Endothelial cell of umbilical vein (primary cell): ENCODE measurements at regions not wholly inside any gene's neighbourhood (a gene's known extent, or its start where the extent isn't known, plus 50 kb on each side); places are given as distances from the start of the nearest gene placed in this dataset.

ENCODE experiments used
- BruUV-seq: library from RNA; stranded (reverse); fragments of 400-500 nt; replicated peaks from 2 replicates; lab custom pipeline; 2021; lab: Mats Ljungman, UMichigan
- CTCF ChIA-PET: fragments of 300-600, 350-600 bp; sonication (Branson Sonifier 250); formaldehyde crosslinking; loops from one replicate; lab custom pipeline; 2021; ENCODE audit warnings: antibody characterized with exemption, inconsistent platforms; lab: Charles Lee
- POLR2A ChIA-PET: fragments of 300-600, 350-600 bp; sonication (Branson Sonifier 250); formaldehyde crosslinking; loops from one replicate; lab custom pipeline; 2021; ENCODE audit warnings: antibody characterized with exemption, inconsistent platforms; lab: Charles Lee
- DNase-seq: peaks from one replicate; pipeline ENCODE4 v3.0.0-alpha.2; 2011; ENCODE audit warnings: low read depth, low spot score
- FAIRE-seq: peaks from 2 replicates; lab custom pipeline; 2011; peaks lifted over from hg19 to GRCh38; lab: Jason Lieb, UNC
- H2AFZ ChIP-seq: 2 replicates; pipeline ENCODE4 v1.6.0; 2012; ENCODE audit warnings: low read depth, low read length, control low read depth, inconsistent platforms
- H3K27ac ChIP-seq: 2 replicates; pipeline ENCODE4 v1.5.1; 2011; ENCODE audit warnings: low read depth, mild to moderate bottlenecking, control low read depth, low read length, moderate library complexity; ENCODE audit not compliant: insufficient read depth
- H3K27me3 ChIP-seq, 2 experiments: 2 replicates each; pipeline versions ENCODE4 v1.6.0 to v1.6.1; 2011; ENCODE audit warnings: low read length in 2 of 2, mixed read lengths in 1 of 2; ENCODE audit not compliant: control insufficient read depth in 2 of 2, insufficient read depth in 2 of 2
- H3K36me3 ChIP-seq, 2 experiments: 2 replicates in 1 of 2; 3 replicates in 1 of 2; pipeline ENCODE4 v1.5.1; 2011; ENCODE audit warnings: low read length in 2 of 2, mild to moderate bottlenecking in 1 of 2, moderate library complexity in 1 of 2; ENCODE audit not compliant: control insufficient read depth in 2 of 2, insufficient read depth in 2 of 2; ENCODE audit errors: extremely low read depth in 1 of 2
- H3K4me1 ChIP-seq: 3 replicates; pipeline ENCODE4 v1.5.1; 2011; ENCODE audit warnings: mild to moderate bottlenecking, low read length; ENCODE audit not compliant: control insufficient read depth, insufficient read depth; ENCODE audit errors: extremely low read depth
- H3K4me2 ChIP-seq: 2 replicates; pipeline ENCODE4 v1.6.1; 2011; ENCODE audit warnings: low read length, control low read depth, mixed read lengths; ENCODE audit not compliant: insufficient read depth
- H3K4me3 ChIP-seq, 3 experiments: fragments of 200-600 bp in 1 of 3; sonication (generic), shearing (Covaris generic) in 1 of 3; replicated peaks in 1 of 3; 2 replicates each; pipeline ENCODE4 v1.5.1; 2011 to 2016; ENCODE audit warnings: control low read depth in 3 of 3, low read length in 3 of 3, mild to moderate bottlenecking in 2 of 3, inconsistent platforms in 1 of 3, low read depth in 1 of 3, moderate library complexity in 1 of 3; ENCODE audit not compliant: insufficient read depth in 1 of 3
- H3K79me2 ChIP-seq: 2 replicates; pipeline ENCODE4 v1.6.0; 2012; ENCODE audit warnings: low read length, inconsistent platforms; ENCODE audit not compliant: control insufficient read depth, insufficient read depth
- H3K9ac ChIP-seq: replicated peaks from 2 replicates; pipeline ENCODE3; 2011; ENCODE audit warnings: low read length, control low read depth; ENCODE audit not compliant: insufficient read depth; ENCODE audit errors: extremely low read depth
- H3K9me1 ChIP-seq: replicated peaks from 3 replicates; pipeline ENCODE4 v1.6.0; 2011; ENCODE audit warnings: mild to moderate bottlenecking, low read length; ENCODE audit not compliant: control insufficient read depth, insufficient read depth; ENCODE audit errors: extremely low read depth
- H3K9me3 ChIP-seq: replicated peaks from 2 replicates; pipeline ENCODE4 v1.5.1; 2012; ENCODE audit warnings: low read length, inconsistent platforms; ENCODE audit not compliant: control insufficient read depth, insufficient read depth
- H4K20me1 ChIP-seq: replicated peaks from 2 replicates; pipeline ENCODE3; 2011; ENCODE audit warnings: mild to moderate bottlenecking, low read length; ENCODE audit not compliant: control insufficient read depth, insufficient read depth; ENCODE audit errors: extremely low read depth
- EZH2 ChIP-seq: IDR thresholded peaks from 2 replicates; pipeline ENCODE4 v1.6.1; 2012; ENCODE audit warnings: borderline replicate concordance, low read depth, mild to moderate bottlenecking, moderate library complexity, low read length, inconsistent platforms; ENCODE audit not compliant: severe bottlenecking
- FOS ChIP-seq: IDR thresholded peaks from 2 replicates; pipeline ENCODE4 v1.6.1; 2011; ENCODE audit warnings: mild to moderate bottlenecking, low read length, moderate library complexity, borderline replicate concordance; ENCODE audit not compliant: insufficient read depth
- GATA2 ChIP-seq: IDR thresholded peaks from 2 replicates; pipeline ENCODE4 v1.7.0; 2011; ENCODE audit warnings: low read depth, mild to moderate bottlenecking, moderate library complexity, mixed read lengths, low read length; ENCODE audit not compliant: insufficient read length, insufficient read depth
- JUN ChIP-seq: IDR thresholded peaks from 2 replicates; pipeline ENCODE4 v1.6.1; 2011; ENCODE audit warnings: borderline replicate concordance, low read depth; ENCODE audit not compliant: insufficient read length, insufficient read depth
- MYC ChIP-seq: IDR thresholded peaks from one replicate; pipeline ENCODE4 v1.6.1; 2011; ENCODE audit warnings: mild to moderate bottlenecking, low read depth, low read length
- POLR2A ChIP-seq: IDR thresholded peaks from 2 replicates; pipeline ENCODE4 v1.6.1; 2012; ENCODE audit warnings: low read depth, mild to moderate bottlenecking, control low read depth, low read length
- POLR2AphosphoS5 ChIP-seq: IDR thresholded peaks from 2 replicates; pipeline ENCODE4 v1.6.1; 2012; ENCODE audit warnings: low read depth, mild to moderate bottlenecking, control low read depth, low read length, moderate library complexity; ENCODE audit not compliant: insufficient read depth
- dilution Hi-C: fragments of 300-500 bp; cut with MboI; formaldehyde crosslinking; loops from one replicate; pipeline ENCODE4 v1.15.0; 2019; ENCODE audit warnings: low sequenced_read_pairs; ENCODE audit not compliant: extremely low pct_ligation_motif_present
- intact Hi-C: fragments of 100-400 bp; cut with micrococcal nuclease; formaldehyde crosslinking; loops from one replicate; pipeline ENCODE4 v1.10.0; 2022
- TF ChIP-seq, protein P1 (sequence below), 2 donors: IDR thresholded peaks; 1 replicate in 1 of 2; 2 replicates in 1 of 2; pipeline ENCODE4 v1.5.1; 2011; ENCODE audit warnings: low read length in 2 of 2, mild to moderate bottlenecking in 2 of 2, moderate library complexity in 2 of 2, control low read depth in 1 of 2, inconsistent platforms in 1 of 2, low read depth in 1 of 2; ENCODE audit not compliant: insufficient read depth in 1 of 2; ENCODE audit errors: extremely low read depth in 1 of 2
- TF ChIP-seq, protein P2 (sequence below): IDR thresholded peaks from 2 replicates; pipeline ENCODE4 v1.6.1; 2011; ENCODE audit not compliant: insufficient read depth, insufficient read length

DNA sequence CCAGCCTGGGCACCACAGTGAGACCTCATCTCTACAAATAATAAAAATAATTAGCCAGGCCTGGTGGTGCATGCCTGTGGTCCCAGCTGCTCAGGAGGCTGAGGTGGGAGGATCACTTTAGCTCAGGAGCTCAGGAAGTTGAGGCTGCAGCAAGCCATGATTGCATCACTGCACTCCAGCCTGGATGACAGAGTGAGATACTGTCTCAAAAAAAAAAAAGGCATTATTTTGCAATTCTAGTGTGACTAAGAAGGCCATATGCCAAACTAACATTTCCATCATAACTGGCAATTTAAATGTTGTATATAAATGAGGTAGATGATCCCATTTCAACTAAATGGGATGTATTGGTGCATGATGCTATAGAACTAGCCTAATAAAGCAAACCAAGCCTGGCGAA lies 632.8 kb upstream of the KLF12 start:
- H3K9me1 ChIP-seq = no peaks in the 10 kb centered on the region
- no peaks in the 10 kb centered on the region for H3K79me2 ChIP-seq
- no peaks in the 10 kb centered on the region for H3K4me1 ChIP-seq
- H3K4me3 ChIP-seq = no peak overlapping the region
- FAIRE-seq (no peak), DNase-seq (no peak)
- H4K20me1 ChIP-seq = no peaks in the 10 kb centered on the region
- intact Hi-C loops = no loop called here
- no peaks in the 10 kb centered on the region for H3K9me3 ChIP-seq
- dilution Hi-C loops = no loop called here
- no peaks in the 10 kb centered on the region for H3K36me3 ChIP-seq
- POLR2A ChIA-PET = no interaction called here
- no peaks in the 10 kb centered on the region for H3K27me3 ChIP-seq
- TF ChIP-seq POLR2A = no peak
- TF ChIP-seq, protein P1, sequence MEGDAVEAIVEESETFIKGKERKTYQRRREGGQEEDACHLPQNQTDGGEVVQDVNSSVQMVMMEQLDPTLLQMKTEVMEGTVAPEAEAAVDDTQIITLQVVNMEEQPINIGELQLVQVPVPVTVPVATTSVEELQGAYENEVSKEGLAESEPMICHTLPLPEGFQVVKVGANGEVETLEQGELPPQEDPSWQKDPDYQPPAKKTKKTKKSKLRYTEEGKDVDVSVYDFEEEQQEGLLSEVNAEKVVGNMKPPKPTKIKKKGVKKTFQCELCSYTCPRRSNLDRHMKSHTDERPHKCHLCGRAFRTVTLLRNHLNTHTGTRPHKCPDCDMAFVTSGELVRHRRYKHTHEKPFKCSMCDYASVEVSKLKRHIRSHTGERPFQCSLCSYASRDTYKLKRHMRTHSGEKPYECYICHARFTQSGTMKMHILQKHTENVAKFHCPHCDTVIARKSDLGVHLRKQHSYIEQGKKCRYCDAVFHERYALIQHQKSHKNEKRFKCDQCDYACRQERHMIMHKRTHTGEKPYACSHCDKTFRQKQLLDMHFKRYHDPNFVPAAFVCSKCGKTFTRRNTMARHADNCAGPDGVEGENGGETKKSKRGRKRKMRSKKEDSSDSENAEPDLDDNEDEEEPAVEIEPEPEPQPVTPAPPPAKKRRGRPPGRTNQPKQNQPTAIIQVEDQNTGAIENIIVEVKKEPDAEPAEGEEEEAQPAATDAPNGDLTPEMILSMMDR (IDR thresholded peaks at IDR 0.05; ENCODE audit: extremely low read depth in 1 of 2, insufficient read depth in 1 of 2, low read depth in 1 of 2, low read length in 2 of 2) = no peak
- TF ChIP-seq GATA2 = no peak
- TF ChIP-seq MYC = no peak
- TF ChIP-seq POLR2AphosphoS5 = no peak
- no peak overlapping the region for H3K27ac ChIP-seq
- no peak overlapping the region for H3K4me2 ChIP-seq
- no peak overlapping the region for H2AFZ ChIP-seq
- no TSS peak for BruUV-seq
- CTCF ChIA-PET = no interaction called here
- H3K9ac ChIP-seq = no peak overlapping the region

DNA sequence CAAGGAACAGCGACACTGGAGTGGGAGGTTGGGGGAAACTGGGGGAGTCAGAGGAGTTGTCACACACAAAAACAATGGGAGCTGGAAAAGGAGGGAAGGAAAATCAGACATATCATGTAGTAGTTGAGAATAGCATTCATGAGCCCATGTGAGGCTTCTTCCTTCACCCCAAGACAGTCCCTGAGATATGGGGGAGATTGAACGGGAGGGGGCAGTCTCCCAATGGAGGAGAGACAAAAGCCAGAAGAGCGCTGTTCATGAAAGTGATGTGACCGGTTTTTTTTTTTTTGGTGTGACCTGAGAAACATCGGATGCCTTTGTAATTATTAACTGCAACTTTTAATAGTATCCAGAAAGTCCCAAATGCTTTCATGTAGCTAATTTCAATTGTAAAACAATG lies 631.8 kb upstream of the KLF12 start:
- FAIRE-seq (no peak), DNase-seq (no peak)
- ChIA-PET POLR2A (no interaction called here), CTCF (no interaction called here)
- Histone ChIP-seq H3K9me3 (no peaks in the 10 kb centered on the region), H3K4me1 (no peaks in the 10 kb centered on the region), H2AFZ (no peak overlapping the region), H3K79me2 (no peaks in the 10 kb centered on the region), H3K36me3 (no peaks in the 10 kb centered on the region), H3K9ac (no peak overlapping the region), H4K20me1 (no peaks in the 10 kb centered on the region), H3K4me3 (no peak overlapping the region), H3K4me2 (no peak overlapping the region), H3K27me3 (no peaks in the 10 kb centered on the region), H3K27ac (no peak overlapping the region), H3K9me1 (no peaks in the 10 kb centered on the region)
- TF ChIP-seq GATA2 (no peak), MYC (no peak), EZH2 (no peak), POLR2A (no peak), JUN (no peak), POLR2AphosphoS5 (no peak), FOS (no peak)
- TF ChIP-seq, protein P1 (IDR thresholded peaks at IDR 0.05; ENCODE audit: extremely low read depth in 1 of 2, insufficient read depth in 1 of 2, low read depth in 1 of 2, low read length in 2 of 2) = no peak
- TF ChIP-seq, protein P2, sequence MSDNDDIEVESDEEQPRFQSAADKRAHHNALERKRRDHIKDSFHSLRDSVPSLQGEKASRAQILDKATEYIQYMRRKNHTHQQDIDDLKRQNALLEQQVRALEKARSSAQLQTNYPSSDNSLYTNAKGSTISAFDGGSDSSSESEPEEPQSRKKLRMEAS = no peak
- intact Hi-C loops = no loop called here
- dilution Hi-C loops = no loop called here
- BruUV-seq = no TSS peak
